ENCODE measurements at regions not wholly inside any gene's neighbourhood (a gene's known extent, or its start where the extent isn't known, plus 50 kb on each side); places are given as distances from the start of the nearest gene placed in this dataset.

GRCh38 chr10:44851413-44851812 is 59.7 kb upstream of the TMEM72 start:
- Mint-ChIP-seq H3K4me3 (ENCODE audit: unreplicated experiment) (no peak overlapping the region), H3K36me3 (ENCODE audit: unreplicated experiment) (peaks cover 7% of the 10 kb centered on the region), H3K27me3 (ENCODE audit: unreplicated experiment) (peaks cover 5% of the 10 kb centered on the region), H3K27ac (ENCODE audit: unreplicated experiment) (no peak overlapping the region), H3K4me1 (ENCODE audit: low read depth, unreplicated experiment) (no peaks in the 10 kb centered on the region), H3K9me3 (ENCODE audit: unreplicated experiment) (no peaks in the 10 kb centered on the region)
- DNase-seq, result no peak
- TF ChIP-seq, protein P1, sequence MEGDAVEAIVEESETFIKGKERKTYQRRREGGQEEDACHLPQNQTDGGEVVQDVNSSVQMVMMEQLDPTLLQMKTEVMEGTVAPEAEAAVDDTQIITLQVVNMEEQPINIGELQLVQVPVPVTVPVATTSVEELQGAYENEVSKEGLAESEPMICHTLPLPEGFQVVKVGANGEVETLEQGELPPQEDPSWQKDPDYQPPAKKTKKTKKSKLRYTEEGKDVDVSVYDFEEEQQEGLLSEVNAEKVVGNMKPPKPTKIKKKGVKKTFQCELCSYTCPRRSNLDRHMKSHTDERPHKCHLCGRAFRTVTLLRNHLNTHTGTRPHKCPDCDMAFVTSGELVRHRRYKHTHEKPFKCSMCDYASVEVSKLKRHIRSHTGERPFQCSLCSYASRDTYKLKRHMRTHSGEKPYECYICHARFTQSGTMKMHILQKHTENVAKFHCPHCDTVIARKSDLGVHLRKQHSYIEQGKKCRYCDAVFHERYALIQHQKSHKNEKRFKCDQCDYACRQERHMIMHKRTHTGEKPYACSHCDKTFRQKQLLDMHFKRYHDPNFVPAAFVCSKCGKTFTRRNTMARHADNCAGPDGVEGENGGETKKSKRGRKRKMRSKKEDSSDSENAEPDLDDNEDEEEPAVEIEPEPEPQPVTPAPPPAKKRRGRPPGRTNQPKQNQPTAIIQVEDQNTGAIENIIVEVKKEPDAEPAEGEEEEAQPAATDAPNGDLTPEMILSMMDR (IDR thresholded peaks at IDR 0.05; ENCODE audit: partially characterized antibody, unreplicated experiment), result no peak

GRCh38 chr10:44851881-44852280 is 59.3 kb upstream of the TMEM72 start:
- TF ChIP-seq, protein P1 (IDR thresholded peaks at IDR 0.05; ENCODE audit: partially characterized antibody, unreplicated experiment), result no peak
- no peaks in the 10 kb centered on the region for H3K9me3 Mint-ChIP-seq (ENCODE audit: unreplicated experiment)
- H3K4me3 Mint-ChIP-seq (ENCODE audit: unreplicated experiment), result no peak overlapping the region
- H3K27me3 Mint-ChIP-seq (ENCODE audit: unreplicated experiment), result peaks cover 5% of the 10 kb centered on the region
- H3K36me3 Mint-ChIP-seq (ENCODE audit: unreplicated experiment), result peaks cover 7% of the 10 kb centered on the region
- no peak overlapping the region for H3K27ac Mint-ChIP-seq (ENCODE audit: unreplicated experiment)
- no peaks in the 10 kb centered on the region for H3K4me1 Mint-ChIP-seq (ENCODE audit: low read depth, unreplicated experiment)
- no peak for DNase-seq

- Mint-ChIP-seq H3K27ac (ENCODE audit: unreplicated experiment) (no peak overlapping the region), H3K4me1 (ENCODE audit: low read depth, unreplicated experiment) (peaks cover 7% of the 10 kb centered on the region), H3K4me3 (ENCODE audit: unreplicated experiment) (no peak overlapping the region), H3K9me3 (ENCODE audit: unreplicated experiment) (no peaks in the 10 kb centered on the region), H3K36me3 (ENCODE audit: unreplicated experiment) (peaks cover 7% of the 10 kb centered on the region), H3K27me3 (ENCODE audit: unreplicated experiment) (peaks cover 5% of the 10 kb centered on the region)
- TF ChIP-seq, protein P1 (IDR thresholded peaks at IDR 0.05; ENCODE audit: partially characterized antibody, unreplicated experiment), result no peak
- no peak for DNase-seq
Measured at GRCh38 chr10:44853148-44853734, 57.9 kb upstream of the TMEM72 start.

DNA sequence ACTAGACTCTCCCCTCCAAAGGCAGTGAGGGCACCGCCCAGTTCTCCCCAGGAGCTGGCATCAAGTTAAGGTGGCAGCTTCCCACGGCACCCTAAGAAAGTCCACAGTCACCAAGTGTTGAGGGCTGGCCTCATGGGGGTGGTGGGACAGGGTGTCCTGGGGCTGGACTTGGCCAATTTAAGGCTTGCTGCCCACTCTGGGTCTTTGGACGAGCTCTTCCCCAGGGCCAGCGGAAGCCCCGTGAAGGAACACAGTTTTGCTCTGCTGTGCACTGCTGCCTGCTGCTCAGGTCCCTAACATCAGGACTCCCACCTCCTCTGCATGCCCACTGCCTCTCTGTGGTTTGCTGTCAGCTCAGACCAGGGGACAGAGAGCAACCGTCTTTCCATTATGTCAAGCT is 57.3 kb upstream of the TMEM72 start:
- TF ChIP-seq, protein P1 (IDR thresholded peaks at IDR 0.05; ENCODE audit: partially characterized antibody, unreplicated experiment), result no peak
- H3K36me3 Mint-ChIP-seq (ENCODE audit: unreplicated experiment), result peaks cover 7% of the 10 kb centered on the region
- no peak overlapping the region for H3K4me3 Mint-ChIP-seq (ENCODE audit: unreplicated experiment)

DNA sequence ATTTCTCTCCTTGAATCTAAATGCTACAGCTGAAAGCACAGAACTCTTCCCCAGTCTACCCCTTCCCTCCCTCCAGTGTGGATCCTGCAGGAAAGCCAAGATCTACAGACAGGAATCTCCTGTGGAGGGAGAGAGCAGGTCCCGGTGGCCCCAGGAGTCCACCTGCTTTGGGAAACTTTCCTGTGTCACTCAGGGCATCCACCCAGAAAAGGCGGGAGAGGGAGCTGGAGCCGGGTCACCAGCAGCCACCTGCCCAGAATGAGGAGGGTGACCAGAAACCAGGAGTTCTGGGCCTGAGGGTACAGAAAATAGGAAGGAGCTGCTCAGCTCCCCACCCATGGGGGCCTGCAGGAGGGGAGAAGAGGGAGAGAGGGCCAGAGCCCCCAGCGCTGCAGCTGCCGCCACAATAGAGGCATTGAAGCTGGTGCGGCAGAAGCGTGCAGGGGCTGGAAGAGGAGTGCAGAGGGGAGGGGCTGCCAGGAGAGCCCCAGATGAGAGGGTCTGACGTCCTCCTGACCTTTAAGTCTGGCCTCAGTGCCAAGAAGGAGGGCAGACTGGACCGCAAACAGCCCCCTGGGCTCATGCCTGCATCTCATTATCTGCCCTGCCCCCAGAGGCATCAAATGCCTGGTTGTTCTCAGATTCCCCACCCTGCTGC is 56.3 kb upstream of the TMEM72 start:
- peaks cover 7% of the 10 kb centered on the region for H3K36me3 Mint-ChIP-seq (ENCODE audit: unreplicated experiment)
- H3K4me3 Mint-ChIP-seq (ENCODE audit: unreplicated experiment), result no peak overlapping the region
- DNase-seq, result no peak

More for the DNA sequence above, 57.3 kb upstream of the TMEM72 start:
- Mint-ChIP-seq H3K4me1 (ENCODE audit: low read depth, unreplicated experiment) (peaks cover 7% of the 10 kb centered on the region), H3K9me3 (ENCODE audit: unreplicated experiment) (no peaks in the 10 kb centered on the region), H3K27ac (ENCODE audit: unreplicated experiment) (no peak overlapping the region), H3K27me3 (ENCODE audit: unreplicated experiment) (peaks cover 5% of the 10 kb centered on the region)
- DNase-seq, result no peak

More for the DNA sequence above, 56.3 kb upstream of the TMEM72 start:
- H3K9me3 Mint-ChIP-seq (ENCODE audit: unreplicated experiment), result peaks cover 3% of the 10 kb centered on the region
- H3K27me3 Mint-ChIP-seq (ENCODE audit: unreplicated experiment), result peaks cover 5% of the 10 kb centered on the region
- no peak overlapping the region for H3K27ac Mint-ChIP-seq (ENCODE audit: unreplicated experiment)
- H3K4me1 Mint-ChIP-seq (ENCODE audit: low read depth, unreplicated experiment), result peaks cover 7% of the 10 kb centered on the region
- TF ChIP-seq, protein P1 (IDR thresholded peaks at IDR 0.05; ENCODE audit: partially characterized antibody, unreplicated experiment), result no peak

Measured in glutamatergic neuron (in vitro differentiated cells).